VCaP (cell line): ENCODE measurements at regions not wholly inside any gene's neighbourhood (a gene's known extent, or its start where the extent isn't known, plus 50 kb on each side); places are given as distances from the start of the nearest gene placed in this dataset.
"Not testable (repeated sequence)": the region's sequence is repeated elsewhere in the genome, so short reads cannot be mapped to it uniquely, and the experiment has no call there.

ENCODE experiments used
- H3K27ac ChIP-seq: fragments of 450-650 bp; 2 replicates; pipeline ENCODE4 v1.5.1; 2017
- CTCF ChIP-seq: fragments of 450-650 bp; conservative IDR thresholded peaks from 2 replicates; pipeline ENCODE4 v1.5.1; 2017; ENCODE audit warnings: mild to moderate bottlenecking, moderate library complexity

- no peak overlapping the region for H3K27ac ChIP-seq
- TF ChIP-seq CTCF, result no peak
Measured at GRCh38 chr4:159024266-159024665, 78.6 kb upstream of the RAPGEF2 start.

- TF ChIP-seq CTCF, result no peak
- H3K27ac ChIP-seq, result no peak overlapping the region
Measured at GRCh38 chr4:159024828-159025227, 78.1 kb upstream of the RAPGEF2 start.

- no peak for TF ChIP-seq CTCF
Measured at GRCh38 chr4:159026329-159026728, 76.5 kb upstream of the RAPGEF2 start.

GRCh38 chr4:159027535-159027934, 75.3 kb upstream of the RAPGEF2 start:
- H3K27ac ChIP-seq, result no peak overlapping the region
- TF ChIP-seq CTCF, result no peak

More at GRCh38 chr4:159026329-159026728, 76.5 kb upstream of the RAPGEF2 start:
- no peak overlapping the region for H3K27ac ChIP-seq

GRCh38 chr4:159029481-159029880, 73.4 kb upstream of the RAPGEF2 start:
- TF ChIP-seq CTCF, result no peak

GRCh38 chr4:159030297-159030696, 72.6 kb upstream of the RAPGEF2 start:
- not testable (repeated sequence) for H3K27ac ChIP-seq

More at GRCh38 chr4:159029481-159029880, 73.4 kb upstream of the RAPGEF2 start:
- no peak overlapping the region for H3K27ac ChIP-seq

- no peak for TF ChIP-seq CTCF
Measured at GRCh38 chr4:159035570-159035969, 67.3 kb upstream of the RAPGEF2 start.

GRCh38 chr4:159038536-159038935, 64.3 kb upstream of the RAPGEF2 start:
- TF ChIP-seq CTCF, result no peak
- H3K27ac ChIP-seq, result no peak overlapping the region

More at GRCh38 chr4:159035570-159035969, 67.3 kb upstream of the RAPGEF2 start:
- no peak overlapping the region for H3K27ac ChIP-seq
